ENCODE measurements at regions not wholly inside any gene's neighbourhood (a gene's known extent, or its start where the extent isn't known, plus 50 kb on each side); places are given as distances from the start of the nearest gene placed in this dataset.

DNA sequence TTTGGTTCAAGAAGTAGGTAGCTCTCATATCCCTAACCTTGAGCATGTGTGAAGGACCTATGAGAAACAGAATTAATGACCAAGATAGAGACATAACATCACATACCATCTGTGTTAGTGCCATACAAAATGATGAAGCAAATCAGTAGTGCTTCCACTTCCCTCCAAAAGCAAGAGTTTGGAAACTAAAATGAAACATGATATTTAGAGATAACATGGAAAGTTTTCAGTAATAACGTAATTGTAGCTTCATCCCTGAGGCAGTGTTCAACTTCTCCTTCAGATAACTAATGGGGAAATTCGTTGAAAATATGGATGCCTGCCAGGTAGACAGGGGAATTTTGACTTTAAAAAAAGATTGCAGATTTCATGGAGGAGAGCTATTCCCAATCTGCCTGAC is 248.4 kb upstream of the IRAK1BP1 start (continued):
- TF ChIP-seq, protein P1, sequence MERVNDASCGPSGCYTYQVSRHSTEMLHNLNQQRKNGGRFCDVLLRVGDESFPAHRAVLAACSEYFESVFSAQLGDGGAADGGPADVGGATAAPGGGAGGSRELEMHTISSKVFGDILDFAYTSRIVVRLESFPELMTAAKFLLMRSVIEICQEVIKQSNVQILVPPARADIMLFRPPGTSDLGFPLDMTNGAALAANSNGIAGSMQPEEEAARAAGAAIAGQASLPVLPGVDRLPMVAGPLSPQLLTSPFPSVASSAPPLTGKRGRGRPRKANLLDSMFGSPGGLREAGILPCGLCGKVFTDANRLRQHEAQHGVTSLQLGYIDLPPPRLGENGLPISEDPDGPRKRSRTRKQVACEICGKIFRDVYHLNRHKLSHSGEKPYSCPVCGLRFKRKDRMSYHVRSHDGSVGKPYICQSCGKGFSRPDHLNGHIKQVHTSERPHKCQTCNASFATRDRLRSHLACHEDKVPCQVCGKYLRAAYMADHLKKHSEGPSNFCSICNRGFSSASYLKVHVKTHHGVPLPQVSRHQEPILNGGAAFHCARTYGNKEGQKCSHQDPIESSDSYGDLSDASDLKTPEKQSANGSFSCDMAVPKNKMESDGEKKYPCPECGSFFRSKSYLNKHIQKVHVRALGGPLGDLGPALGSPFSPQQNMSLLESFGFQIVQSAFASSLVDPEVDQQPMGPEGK (CRISPR knock-in tag; IDR thresholded peaks at IDR 0.05; ENCODE audit: borderline replicate concordance), result no peak
- no peak for TF ChIP-seq RARB (CRISPR knock-in tag; IDR thresholded peaks at IDR 0.05)
- TF ChIP-seq ISL1 (CRISPR knock-in tag; IDR thresholded peaks at IDR 0.05), result no peak

DNA sequence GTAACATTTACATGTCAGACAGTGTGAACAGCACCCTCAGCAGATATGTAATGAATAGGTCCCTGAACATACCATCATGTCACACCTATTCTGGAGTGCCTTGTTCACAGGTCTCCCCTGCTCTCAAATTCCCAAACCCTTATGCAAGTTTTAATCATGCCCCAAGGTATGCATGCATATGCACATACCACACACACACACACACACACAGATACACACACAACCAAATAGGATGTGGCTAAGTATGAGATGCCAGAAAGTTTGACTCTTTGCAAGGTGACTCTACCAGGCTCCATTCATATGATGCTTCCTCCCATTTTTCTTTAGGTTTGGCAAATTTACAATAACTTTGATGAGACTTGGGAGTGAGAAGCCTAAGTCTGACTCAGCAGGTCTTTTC is 243.8 kb upstream of the IRAK1BP1 start:
- ATAC-seq, result no peak

DNA sequence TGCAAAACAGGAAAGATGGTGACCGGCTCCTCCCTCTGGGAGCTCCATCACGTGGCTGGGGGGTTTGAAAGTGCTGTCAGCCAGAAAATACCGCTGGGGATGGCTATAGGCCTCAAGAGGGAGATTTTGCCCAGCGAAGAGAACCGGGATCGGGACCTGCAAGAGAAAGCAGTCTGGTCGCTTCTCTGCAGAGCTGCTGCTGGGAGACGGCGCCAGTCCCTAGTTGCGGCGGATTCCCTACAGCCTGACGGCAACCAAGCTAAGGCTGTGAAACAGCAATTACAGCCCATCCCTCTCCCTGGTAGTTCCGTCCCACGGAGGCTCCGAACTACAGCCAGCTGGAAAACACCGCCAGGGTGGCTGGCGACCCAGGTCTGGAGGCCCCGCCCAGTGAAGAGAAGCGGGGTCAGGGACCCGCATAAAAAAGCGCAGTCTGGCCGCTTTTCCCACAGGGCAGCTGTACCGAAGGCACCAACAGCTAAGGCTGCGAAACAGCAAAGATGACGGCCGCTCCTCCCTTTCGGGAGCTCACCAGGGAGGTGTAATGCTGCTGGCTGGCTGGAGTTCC is 238.1 kb upstream of the IRAK1BP1 start:
- no peak; the same call in 2 of the 3 replicates for ATAC-seq
- TF ChIP-seq, protein P2, sequence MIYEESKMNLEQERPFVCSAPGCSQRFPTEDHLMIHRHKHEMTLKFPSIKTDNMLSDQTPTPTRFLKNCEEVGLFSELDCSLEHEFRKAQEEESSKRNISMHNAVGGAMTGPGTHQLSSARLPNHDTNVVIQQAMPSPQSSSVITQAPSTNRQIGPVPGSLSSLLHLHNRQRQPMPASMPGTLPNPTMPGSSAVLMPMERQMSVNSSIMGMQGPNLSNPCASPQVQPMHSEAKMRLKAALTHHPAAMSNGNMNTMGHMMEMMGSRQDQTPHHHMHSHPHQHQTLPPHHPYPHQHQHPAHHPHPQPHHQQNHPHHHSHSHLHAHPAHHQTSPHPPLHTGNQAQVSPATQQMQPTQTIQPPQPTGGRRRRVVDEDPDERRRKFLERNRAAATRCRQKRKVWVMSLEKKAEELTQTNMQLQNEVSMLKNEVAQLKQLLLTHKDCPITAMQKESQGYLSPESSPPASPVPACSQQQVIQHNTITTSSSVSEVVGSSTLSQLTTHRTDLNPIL (CRISPR knock-in tag; IDR thresholded peaks at IDR 0.05; ENCODE audit: low read depth), result no peak
- TF ChIP-seq ISL1 (CRISPR knock-in tag; IDR thresholded peaks at IDR 0.05), result no peak
- no peak for TF ChIP-seq BACH2 (CRISPR knock-in tag; IDR thresholded peaks at IDR 0.05; ENCODE audit: borderline replicate concordance)
- TF ChIP-seq, protein P3, sequence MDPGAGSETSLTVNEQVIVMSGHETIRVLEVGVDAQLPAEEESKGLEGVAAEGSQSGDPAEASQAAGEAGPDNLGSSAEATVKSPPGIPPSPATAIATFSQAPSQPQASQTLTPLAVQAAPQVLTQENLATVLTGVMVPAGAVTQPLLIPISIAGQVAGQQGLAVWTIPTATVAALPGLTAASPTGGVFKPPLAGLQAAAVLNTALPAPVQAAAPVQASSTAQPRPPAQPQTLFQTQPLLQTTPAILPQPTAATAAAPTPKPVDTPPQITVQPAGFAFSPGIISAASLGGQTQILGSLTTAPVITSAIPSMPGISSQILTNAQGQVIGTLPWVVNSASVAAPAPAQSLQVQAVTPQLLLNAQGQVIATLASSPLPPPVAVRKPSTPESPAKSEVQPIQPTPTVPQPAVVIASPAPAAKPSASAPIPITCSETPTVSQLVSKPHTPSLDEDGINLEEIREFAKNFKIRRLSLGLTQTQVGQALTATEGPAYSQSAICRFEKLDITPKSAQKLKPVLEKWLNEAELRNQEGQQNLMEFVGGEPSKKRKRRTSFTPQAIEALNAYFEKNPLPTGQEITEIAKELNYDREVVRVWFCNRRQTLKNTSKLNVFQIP (CRISPR knock-in tag; IDR thresholded peaks at IDR 0.05; ENCODE audit: borderline replicate concordance, low read depth), result no peak
- TF ChIP-seq ARNTL (CRISPR knock-in tag; IDR thresholded peaks at IDR 0.05; ENCODE audit: borderline replicate concordance, low read depth), result no peak
- TF ChIP-seq ZFP3 (CRISPR knock-in tag; IDR thresholded peaks at IDR 0.05), result no peak
- no peak for TF ChIP-seq ZNF565 (CRISPR knock-in tag; conservative IDR thresholded peaks at IDR 0.05; ENCODE audit: low read depth)
- TF ChIP-seq ZC3H10 (CRISPR knock-in tag; IDR thresholded peaks at IDR 0.05), result no peak
- no peak for TF ChIP-seq OSR1 (CRISPR knock-in tag; IDR thresholded peaks at IDR 0.05)

More for the DNA sequence above, 243.8 kb upstream of the IRAK1BP1 start:
- no peak for TF ChIP-seq PPARA (CRISPR knock-in tag; IDR thresholded peaks at IDR 0.05; ENCODE audit: borderline replicate concordance)
- TF ChIP-seq OSR1 (CRISPR knock-in tag; IDR thresholded peaks at IDR 0.05), result no peak
- TF ChIP-seq, protein P4, sequence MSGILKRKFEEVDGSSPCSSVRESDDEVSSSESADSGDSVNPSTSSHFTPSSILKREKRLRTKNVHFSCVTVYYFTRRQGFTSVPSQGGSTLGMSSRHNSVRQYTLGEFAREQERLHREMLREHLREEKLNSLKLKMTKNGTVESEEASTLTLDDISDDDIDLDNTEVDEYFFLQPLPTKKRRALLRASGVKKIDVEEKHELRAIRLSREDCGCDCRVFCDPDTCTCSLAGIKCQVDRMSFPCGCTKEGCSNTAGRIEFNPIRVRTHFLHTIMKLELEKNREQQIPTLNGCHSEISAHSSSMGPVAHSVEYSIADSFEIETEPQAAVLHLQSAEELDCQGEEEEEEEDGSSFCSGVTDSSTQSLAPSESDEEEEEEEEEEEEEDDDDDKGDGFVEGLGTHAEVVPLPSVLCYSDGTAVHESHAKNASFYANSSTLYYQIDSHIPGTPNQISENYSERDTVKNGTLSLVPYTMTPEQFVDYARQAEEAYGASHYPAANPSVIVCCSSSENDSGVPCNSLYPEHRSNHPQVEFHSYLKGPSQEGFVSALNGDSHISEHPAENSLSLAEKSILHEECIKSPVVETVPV (CRISPR knock-in tag; IDR thresholded peaks at IDR 0.05), result no peak
- no peak for TF ChIP-seq ZNF8 (CRISPR knock-in tag; IDR thresholded peaks at IDR 0.05)
- no peak for TF ChIP-seq ISL1 (CRISPR knock-in tag; IDR thresholded peaks at IDR 0.05)
- TF ChIP-seq ZC3H10 (CRISPR knock-in tag; IDR thresholded peaks at IDR 0.05), result no peak
- no peak for TF ChIP-seq BACH2 (CRISPR knock-in tag; IDR thresholded peaks at IDR 0.05; ENCODE audit: borderline replicate concordance)
- no peak for TF ChIP-seq SNAI2 (CRISPR knock-in tag; IDR thresholded peaks at IDR 0.05)
- TF ChIP-seq, protein P5, sequence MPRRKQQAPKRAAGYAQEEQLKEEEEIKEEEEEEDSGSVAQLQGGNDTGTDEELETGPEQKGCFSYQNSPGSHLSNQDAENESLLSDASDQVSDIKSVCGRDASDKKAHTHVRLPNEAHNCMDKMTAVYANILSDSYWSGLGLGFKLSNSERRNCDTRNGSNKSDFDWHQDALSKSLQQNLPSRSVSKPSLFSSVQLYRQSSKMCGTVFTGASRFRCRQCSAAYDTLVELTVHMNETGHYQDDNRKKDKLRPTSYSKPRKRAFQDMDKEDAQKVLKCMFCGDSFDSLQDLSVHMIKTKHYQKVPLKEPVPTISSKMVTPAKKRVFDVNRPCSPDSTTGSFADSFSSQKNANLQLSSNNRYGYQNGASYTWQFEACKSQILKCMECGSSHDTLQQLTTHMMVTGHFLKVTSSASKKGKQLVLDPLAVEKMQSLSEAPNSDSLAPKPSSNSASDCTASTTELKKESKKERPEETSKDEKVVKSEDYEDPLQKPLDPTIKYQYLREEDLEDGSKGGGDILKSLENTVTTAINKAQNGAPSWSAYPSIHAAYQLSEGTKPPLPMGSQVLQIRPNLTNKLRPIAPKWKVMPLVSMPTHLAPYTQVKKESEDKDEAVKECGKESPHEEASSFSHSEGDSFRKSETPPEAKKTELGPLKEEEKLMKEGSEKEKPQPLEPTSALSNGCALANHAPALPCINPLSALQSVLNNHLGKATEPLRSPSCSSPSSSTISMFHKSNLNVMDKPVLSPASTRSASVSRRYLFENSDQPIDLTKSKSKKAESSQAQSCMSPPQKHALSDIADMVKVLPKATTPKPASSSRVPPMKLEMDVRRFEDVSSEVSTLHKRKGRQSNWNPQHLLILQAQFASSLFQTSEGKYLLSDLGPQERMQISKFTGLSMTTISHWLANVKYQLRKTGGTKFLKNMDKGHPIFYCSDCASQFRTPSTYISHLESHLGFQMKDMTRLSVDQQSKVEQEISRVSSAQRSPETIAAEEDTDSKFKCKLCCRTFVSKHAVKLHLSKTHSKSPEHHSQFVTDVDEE (CRISPR knock-in tag; IDR thresholded peaks at IDR 0.05), result no peak
- TF ChIP-seq TOX (CRISPR knock-in tag; IDR thresholded peaks at IDR 0.05; ENCODE audit: borderline replicate concordance), result no peak

DNA sequence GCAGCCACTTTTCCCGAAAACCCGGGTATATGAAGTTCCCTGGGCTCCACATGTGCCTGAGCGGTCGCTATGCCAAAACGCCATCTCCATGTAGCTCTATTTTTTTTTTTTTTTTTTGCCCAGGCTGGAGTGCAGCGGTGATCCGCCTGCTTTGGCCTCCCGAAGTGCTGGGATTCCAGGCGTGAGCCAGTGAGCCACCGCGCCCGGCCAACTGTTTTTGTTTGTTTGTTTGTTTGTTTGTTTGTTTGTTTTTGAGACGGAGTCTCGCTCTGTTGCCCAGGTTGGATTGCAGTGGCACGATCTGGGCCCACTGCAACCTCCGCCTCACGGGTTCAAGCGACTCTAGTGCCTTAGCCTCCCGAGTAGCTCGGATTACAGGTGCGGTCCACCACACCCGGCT is 237.5 kb upstream of the IRAK1BP1 start:
- ATAC-seq, result no peak
- no peak for TF ChIP-seq ZFP3 (CRISPR knock-in tag; IDR thresholded peaks at IDR 0.05)
- TF ChIP-seq TCF4 (CRISPR knock-in tag; IDR thresholded peaks at IDR 0.05; ENCODE audit: borderline replicate concordance), result no peak
- no peak for TF ChIP-seq ZNF565 (CRISPR knock-in tag; conservative IDR thresholded peaks at IDR 0.05; ENCODE audit: low read depth)
- TF ChIP-seq, protein P3 (CRISPR knock-in tag; IDR thresholded peaks at IDR 0.05; ENCODE audit: borderline replicate concordance, low read depth), result no peak
- TF ChIP-seq BACH2 (CRISPR knock-in tag; IDR thresholded peaks at IDR 0.05; ENCODE audit: borderline replicate concordance), result no peak
- TF ChIP-seq ZFP30 (CRISPR knock-in tag; IDR thresholded peaks at IDR 0.05), result no peak
- TF ChIP-seq ESRRG (CRISPR knock-in tag; IDR thresholded peaks at IDR 0.05), result no peak

All from SK-N-SH treated with all-trans-retinoic acid at 6 μM for 48 hours (cell line).